Progenitor cell of endocrine pancreas (in vitro differentiated cells): ENCODE measurements at regions not wholly inside any gene's neighbourhood (a gene's known extent, or its start where the extent isn't known, plus 50 kb on each side); places are given as distances from the start of the nearest gene placed in this dataset.

Experiments
- DNase-seq: peaks from one replicate; pipeline ENCODE4 v3.0.0; 2021; ENCODE audit warnings: low spot score; ENCODE audit not compliant: unreplicated experiment
- H3K27ac Mint-ChIP-seq: 2 replicates; pipeline ENCODE4 v1.8.0; 2021; ENCODE audit warnings: mild to moderate bottlenecking, moderate library complexity, mixed read lengths
- H3K27me3 Mint-ChIP-seq: 2 replicates; pipeline ENCODE4 v1.8.0; 2021; ENCODE audit warnings: mixed read lengths
- H3K36me3 Mint-ChIP-seq: 2 replicates; pipeline ENCODE4 v1.8.0; 2022; ENCODE audit warnings: mixed read lengths; ENCODE audit not compliant: insufficient read depth
- H3K4me1 Mint-ChIP-seq: 2 replicates; pipeline ENCODE4 v1.8.0; 2021; ENCODE audit warnings: low read depth, mixed read lengths
- H3K4me3 Mint-ChIP-seq: 2 replicates; pipeline ENCODE4 v1.8.0; 2021; ENCODE audit warnings: low read depth, mild to moderate bottlenecking, moderate library complexity, mixed read lengths
- H3K9me3 Mint-ChIP-seq: 2 replicates; pipeline ENCODE4 v1.8.0; 2021; ENCODE audit warnings: low read depth, mixed read lengths
- CTCF ChIP-seq: fragments of 200-600 bp; sonication (generic); IDR thresholded peaks from one replicate; pipeline ENCODE4 v1.5.0; 2021; ENCODE audit warnings: antibody characterized with exemption, mild to moderate bottlenecking; ENCODE audit not compliant: unreplicated experiment

- Mint-ChIP-seq H3K4me1 (peaks cover 1% of the 10 kb centered on the region), H3K9me3 (peaks cover under 1% of the 10 kb centered on the region), H3K36me3 (no peaks in the 10 kb centered on the region), H3K27me3 (no peaks in the 10 kb centered on the region), H3K4me3 (no peak overlapping the region), H3K27ac (no peak overlapping the region)
- no peak for DNase-seq
- no peak for TF ChIP-seq CTCF
Observed at GRCh38 chr13:78087966-78088678, 169.5 kb upstream of the EDNRB start.

- no peak for DNase-seq
- peaks cover 3% of the 10 kb centered on the region for H3K36me3 Mint-ChIP-seq
- H3K4me1 Mint-ChIP-seq = peaks cover 1% of the 10 kb centered on the region
- no peak for TF ChIP-seq CTCF
- H3K27ac Mint-ChIP-seq = peak overlapping the region; percentile 63
- no peaks in the 10 kb centered on the region for H3K27me3 Mint-ChIP-seq
- peaks cover 16% of the 10 kb centered on the region for H3K9me3 Mint-ChIP-seq
- H3K4me3 Mint-ChIP-seq = no peak overlapping the region
Observed at GRCh38 chr13:78085434-78086225, 167.0 kb upstream of the EDNRB start.

GRCh38 chr13:78084401-78084800, 165.8 kb upstream of the EDNRB start:
- no peaks in the 10 kb centered on the region for H3K27me3 Mint-ChIP-seq
- DNase-seq = no peak
- peaks cover 3% of the 10 kb centered on the region for H3K36me3 Mint-ChIP-seq
- no peak overlapping the region for H3K4me3 Mint-ChIP-seq
- no peak overlapping the region for H3K27ac Mint-ChIP-seq
- peaks cover 16% of the 10 kb centered on the region for H3K9me3 Mint-ChIP-seq
- H3K4me1 Mint-ChIP-seq = peaks cover 1% of the 10 kb centered on the region
- no peak for TF ChIP-seq CTCF

GRCh38 chr13:78078168-78078567, 159.5 kb upstream of the EDNRB start:
- Mint-ChIP-seq H3K27me3 (no peaks in the 10 kb centered on the region), H3K4me1 (no peaks in the 10 kb centered on the region), H3K4me3 (no peak overlapping the region), H3K9me3 (peaks cover 20% of the 10 kb centered on the region), H3K27ac (no peak overlapping the region), H3K36me3 (peaks cover 3% of the 10 kb centered on the region)
- no peak for DNase-seq
- TF ChIP-seq CTCF = no peak

- Mint-ChIP-seq H3K36me3 (no peaks in the 10 kb centered on the region), H3K27ac (no peak overlapping the region), H3K4me3 (no peak overlapping the region), H3K27me3 (peaks cover 3% of the 10 kb centered on the region), H3K4me1 (peaks cover 17% of the 10 kb centered on the region), H3K9me3 (no peaks in the 10 kb centered on the region)
- no peak for DNase-seq
- no peak for TF ChIP-seq CTCF
Observed at GRCh38 chr13:78067290-78067689, 148.7 kb upstream of the EDNRB start.
